Esophagus (tissue), 2 donors: ENCODE measurements at regions not wholly inside any gene's neighbourhood (a gene's known extent, or its start where the extent isn't known, plus 50 kb on each side); places are given as distances from the start of the nearest gene placed in this dataset.
"Not testable (repeated sequence)": the region's sequence is repeated elsewhere in the genome, so short reads cannot be mapped to it uniquely, and the experiment has no call there.

Experiments used
- H3K27ac ChIP-seq, 2 donors: one replicate each; pipeline ENCODE4 v1.5.1; 2013; ENCODE audit warnings: low read depth in 2 of 2, mild to moderate bottlenecking in 2 of 2, inconsistent platforms in 1 of 2, low read length in 1 of 2, moderate library complexity in 1 of 2
- H3K27me3 ChIP-seq, 2 donors: one replicate each; pipeline ENCODE4 v1.6.1; 2013; ENCODE audit warnings: low read length in 2 of 2, control low read depth in 1 of 2, mild to moderate bottlenecking in 1 of 2; ENCODE audit not compliant: insufficient read depth in 2 of 2, control insufficient read depth in 1 of 2
- H3K36me3 ChIP-seq, 2 donors: one replicate each; pipeline ENCODE4 v1.6.1; 2013; ENCODE audit warnings: low read length in 1 of 2; ENCODE audit not compliant: control insufficient read depth in 2 of 2, insufficient read depth in 2 of 2
- H3K4me1 ChIP-seq, 2 donors: one replicate each; pipeline ENCODE4 v1.6.1; 2013; ENCODE audit warnings: low read length in 1 of 2; ENCODE audit not compliant: control insufficient read depth in 2 of 2, insufficient read depth in 2 of 2
- H3K4me3 ChIP-seq, 2 donors: one replicate each; pipeline ENCODE4 v1.5.1; 2013; ENCODE audit warnings: low read length in 2 of 2, mild to moderate bottlenecking in 2 of 2, low read depth in 1 of 2, moderate library complexity in 1 of 2
- H3K9me3 ChIP-seq, 2 donors: one replicate each; pipeline ENCODE4 v1.6.1; 2013; ENCODE audit warnings: mild to moderate bottlenecking in 2 of 2, low read depth in 1 of 2, low read length in 1 of 2, moderate library complexity in 1 of 2; ENCODE audit not compliant: control insufficient read depth in 2 of 2, insufficient read depth in 1 of 2
- WGBS, 2 donors: extraction: QIAGEN DNeasy Blood & Tissue Kit; methylation state at CpG; one replicate each; pipeline ENCODE4 v1.1.7; 2013; 5-methylcytosine and 5-hydroxymethylcytosine counted together
- donor health status: healthy with polysubstance abuse.
- donor health status: Bipolar disorder and iron deficiency.

- 65 to 82% methylated on average over 2 of the region's 2 CpGs for WGBS, 2 donors
- Histone ChIP-seq H3K27ac (no peak overlapping the region), H3K27me3 (no peaks in the 10 kb centered on the region), H3K9me3 (no peaks in the 10 kb centered on the region), H3K4me3 (no peak overlapping the region), H3K36me3 (no peaks in the 10 kb centered on the region), H3K4me1 (no peaks in the 10 kb centered on the region)
These were observed 631.9 kb upstream of the INTU start for GRCh38 chr4:127000846-127001245.

- 63 to 66% methylated on average over 2 of the region's 2 CpGs for WGBS, 2 donors
- Histone ChIP-seq H3K36me3 (no peaks in the 10 kb centered on the region), H3K27me3 (no peaks in the 10 kb centered on the region), H3K4me3 (no peak overlapping the region), H3K4me1 (no peaks in the 10 kb centered on the region), H3K27ac (no peak overlapping the region), H3K9me3 (no peaks in the 10 kb centered on the region)
These were observed 630.8 kb upstream of the INTU start for GRCh38 chr4:127001933-127002332.

GRCh38 chr4:127006446-127006877 is 626.3 kb upstream of the INTU start:
- Histone ChIP-seq H3K4me3 (no peak overlapping the region), H3K27me3 (no peaks in the 10 kb centered on the region), H3K27ac (no peak overlapping the region), H3K9me3 (no peaks in the 10 kb centered on the region), H3K4me1 (no peaks in the 10 kb centered on the region), H3K36me3 (no peaks in the 10 kb centered on the region)

- Histone ChIP-seq H3K4me1 (no peaks in the 10 kb centered on the region), H3K27ac (no peak overlapping the region), H3K4me3 (no peak overlapping the region), H3K36me3 (no peaks in the 10 kb centered on the region), H3K27me3 (no peaks in the 10 kb centered on the region), H3K9me3 (no peaks in the 10 kb centered on the region)
- WGBS, 2 donors: 66 to 72% methylated on average over 3 of the region's 3 CpGs
These were observed 625.5 kb upstream of the INTU start for GRCh38 chr4:127007305-127007704.

- H3K27ac ChIP-seq: no peak overlapping the region
- H3K4me1 ChIP-seq: no peaks in the 10 kb centered on the region
- H3K27me3 ChIP-seq: no peaks in the 10 kb centered on the region
- H3K36me3 ChIP-seq: no peaks in the 10 kb centered on the region
- no peak overlapping the region for H3K4me3 ChIP-seq
- no peaks in the 10 kb centered on the region for H3K9me3 ChIP-seq
These were observed 620.2 kb upstream of the INTU start for GRCh38 chr4:127012549-127012948.

- H3K27ac ChIP-seq: no peak overlapping the region
- no peaks in the 10 kb centered on the region for H3K36me3 ChIP-seq
These were observed 617.1 kb upstream of the INTU start for GRCh38 chr4:127015667-127016117.

GRCh38 chr4:127018381-127018780 is 614.4 kb upstream of the INTU start:
- H3K4me3 ChIP-seq: no peak overlapping the region
- no peaks in the 10 kb centered on the region for H3K4me1 ChIP-seq
- H3K27ac ChIP-seq: no peak overlapping the region
- H3K9me3 ChIP-seq: no peaks in the 10 kb centered on the region
- WGBS, 2 donors: 76 to 77% methylated on average over 2 of the region's 2 CpGs
- H3K36me3 ChIP-seq: no peaks in the 10 kb centered on the region
- no peaks in the 10 kb centered on the region for H3K27me3 ChIP-seq

More at GRCh38 chr4:127015667-127016117, 617.1 kb upstream of the INTU start:
- Histone ChIP-seq H3K4me1 (no peaks in the 10 kb centered on the region), H3K27me3 (no peaks in the 10 kb centered on the region), H3K4me3 (no peak overlapping the region), H3K9me3 (no peaks in the 10 kb centered on the region)
- WGBS, 2 donors: 25 to 35% methylated on average over 5 of the region's 5 CpGs

- not testable (repeated sequence) for H3K4me1 ChIP-seq, H3K27me3 ChIP-seq, H3K36me3 ChIP-seq, H3K9me3 ChIP-seq, H3K4me3 ChIP-seq, H3K27ac ChIP-seq
- 80 to 88% methylated on average over 8 to 11 of the region's 15 CpGs for WGBS, 2 donors
These were observed 611.9 kb upstream of the INTU start for GRCh38 chr4:127020831-127021230.

- WGBS, 2 donors: 63 to 68% methylated on average over 3 of the region's 3 CpGs
- Histone ChIP-seq H3K4me1 (no peaks in the 10 kb centered on the region), H3K4me3 (no peak overlapping the region), H3K27ac (no peak overlapping the region), H3K9me3 (peaks cover 4 to 6% of the 10 kb centered on the region in 2 donors), H3K27me3 (no peaks in the 10 kb centered on the region), H3K36me3 (no peaks in the 10 kb centered on the region)
These were observed 596.5 kb upstream of the INTU start for GRCh38 chr4:127036296-127036695.

GRCh38 chr4:127045861-127046260 is 586.9 kb upstream of the INTU start:
- Histone ChIP-seq H3K36me3 (no peaks in the 10 kb centered on the region), H3K27me3 (no peaks in the 10 kb centered on the region), H3K4me1 (no peaks in the 10 kb centered on the region), H3K9me3 (no peaks in the 10 kb centered on the region), H3K4me3 (no peak overlapping the region), H3K27ac (no peak overlapping the region)
- 75 to 87% methylated on average over 1 of the region's 1 CpG for WGBS, 2 donors
